ENCODE measurements at regions not wholly inside any gene's neighbourhood (a gene's known extent, or its start where the extent isn't known, plus 50 kb on each side); places are given as distances from the start of the nearest gene placed in this dataset.

GRCh38 chr4:66212489-66212888, 542.2 kb upstream of the EPHA5 start:
- no peak for ATAC-seq
- TF ChIP-seq, protein P1, sequence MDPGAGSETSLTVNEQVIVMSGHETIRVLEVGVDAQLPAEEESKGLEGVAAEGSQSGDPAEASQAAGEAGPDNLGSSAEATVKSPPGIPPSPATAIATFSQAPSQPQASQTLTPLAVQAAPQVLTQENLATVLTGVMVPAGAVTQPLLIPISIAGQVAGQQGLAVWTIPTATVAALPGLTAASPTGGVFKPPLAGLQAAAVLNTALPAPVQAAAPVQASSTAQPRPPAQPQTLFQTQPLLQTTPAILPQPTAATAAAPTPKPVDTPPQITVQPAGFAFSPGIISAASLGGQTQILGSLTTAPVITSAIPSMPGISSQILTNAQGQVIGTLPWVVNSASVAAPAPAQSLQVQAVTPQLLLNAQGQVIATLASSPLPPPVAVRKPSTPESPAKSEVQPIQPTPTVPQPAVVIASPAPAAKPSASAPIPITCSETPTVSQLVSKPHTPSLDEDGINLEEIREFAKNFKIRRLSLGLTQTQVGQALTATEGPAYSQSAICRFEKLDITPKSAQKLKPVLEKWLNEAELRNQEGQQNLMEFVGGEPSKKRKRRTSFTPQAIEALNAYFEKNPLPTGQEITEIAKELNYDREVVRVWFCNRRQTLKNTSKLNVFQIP (CRISPR knock-in tag; IDR thresholded peaks at IDR 0.05; ENCODE audit: borderline replicate concordance, low read depth): no peak
- TF ChIP-seq, protein P2, sequence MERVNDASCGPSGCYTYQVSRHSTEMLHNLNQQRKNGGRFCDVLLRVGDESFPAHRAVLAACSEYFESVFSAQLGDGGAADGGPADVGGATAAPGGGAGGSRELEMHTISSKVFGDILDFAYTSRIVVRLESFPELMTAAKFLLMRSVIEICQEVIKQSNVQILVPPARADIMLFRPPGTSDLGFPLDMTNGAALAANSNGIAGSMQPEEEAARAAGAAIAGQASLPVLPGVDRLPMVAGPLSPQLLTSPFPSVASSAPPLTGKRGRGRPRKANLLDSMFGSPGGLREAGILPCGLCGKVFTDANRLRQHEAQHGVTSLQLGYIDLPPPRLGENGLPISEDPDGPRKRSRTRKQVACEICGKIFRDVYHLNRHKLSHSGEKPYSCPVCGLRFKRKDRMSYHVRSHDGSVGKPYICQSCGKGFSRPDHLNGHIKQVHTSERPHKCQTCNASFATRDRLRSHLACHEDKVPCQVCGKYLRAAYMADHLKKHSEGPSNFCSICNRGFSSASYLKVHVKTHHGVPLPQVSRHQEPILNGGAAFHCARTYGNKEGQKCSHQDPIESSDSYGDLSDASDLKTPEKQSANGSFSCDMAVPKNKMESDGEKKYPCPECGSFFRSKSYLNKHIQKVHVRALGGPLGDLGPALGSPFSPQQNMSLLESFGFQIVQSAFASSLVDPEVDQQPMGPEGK (CRISPR knock-in tag; IDR thresholded peaks at IDR 0.05; ENCODE audit: borderline replicate concordance): no peak
- TF ChIP-seq CREB5 (CRISPR knock-in tag; IDR thresholded peaks at IDR 0.05; ENCODE audit: low read depth) (no peak), ZNF565 (CRISPR knock-in tag; conservative IDR thresholded peaks at IDR 0.05; ENCODE audit: low read depth) (no peak), ZC3H10 (CRISPR knock-in tag; IDR thresholded peaks at IDR 0.05) (no peak), ESRRG (CRISPR knock-in tag; IDR thresholded peaks at IDR 0.05) (no peak), BACH2 (CRISPR knock-in tag; IDR thresholded peaks at IDR 0.05; ENCODE audit: borderline replicate concordance) (no peak), ZFP30 (CRISPR knock-in tag; IDR thresholded peaks at IDR 0.05) (no peak), TCF4 (CRISPR knock-in tag; IDR thresholded peaks at IDR 0.05; ENCODE audit: borderline replicate concordance) (no peak), RARB (CRISPR knock-in tag; IDR thresholded peaks at IDR 0.05) (no peak), ISL1 (CRISPR knock-in tag; IDR thresholded peaks at IDR 0.05) (no peak), PPARA (CRISPR knock-in tag; IDR thresholded peaks at IDR 0.05; ENCODE audit: borderline replicate concordance) (no peak), CSDC2 (CRISPR knock-in tag; IDR thresholded peaks at IDR 0.05) (no peak), CSRNP3 (CRISPR knock-in tag; IDR thresholded peaks at IDR 0.05) (no peak), SNAI2 (CRISPR knock-in tag; IDR thresholded peaks at IDR 0.05) (no peak), TSHZ2 (CRISPR knock-in tag; IDR thresholded peaks at IDR 0.05) (no peak)

DNA sequence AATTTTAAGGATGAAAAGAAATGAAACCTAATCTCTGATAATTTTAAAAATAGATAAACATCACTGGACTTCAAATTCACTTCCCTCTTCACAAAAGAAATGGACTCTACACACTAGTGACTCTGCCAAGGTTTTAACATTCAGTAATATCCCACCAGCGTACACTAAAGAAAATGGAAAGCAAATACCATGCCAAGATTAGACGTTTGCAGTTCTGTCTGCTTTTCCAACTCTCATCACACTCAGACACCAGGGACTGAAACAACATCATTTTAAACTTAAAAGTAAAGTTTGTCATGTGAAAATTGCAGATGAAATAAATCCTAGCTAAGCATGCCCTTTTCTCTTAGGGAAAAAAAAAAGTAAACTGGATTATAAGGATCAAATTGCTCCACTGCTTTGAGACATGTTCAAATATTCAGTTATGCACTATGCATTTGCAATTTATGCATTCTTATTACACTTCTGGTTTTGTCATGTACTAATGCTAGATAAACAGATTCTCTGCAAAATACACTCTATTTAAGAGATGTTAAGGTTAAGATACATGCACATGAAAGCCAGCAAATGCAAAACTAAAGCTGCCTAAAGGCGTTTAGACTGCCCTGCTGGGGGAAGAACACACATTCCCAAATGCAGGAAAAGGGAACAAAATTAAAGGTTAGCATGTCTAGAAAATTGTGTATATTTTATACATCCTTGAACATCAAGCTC, 534.4 kb upstream of the EPHA5 start:
- no peak for ATAC-seq
- TF ChIP-seq ISL1 (CRISPR knock-in tag; IDR thresholded peaks at IDR 0.05): no peak
- TF ChIP-seq ZNF70 (CRISPR knock-in tag; IDR thresholded peaks at IDR 0.05): no peak
- no peak for TF ChIP-seq CSDC2 (CRISPR knock-in tag; IDR thresholded peaks at IDR 0.05)
- no peak for TF ChIP-seq GLIS3 (CRISPR knock-in tag; IDR thresholded peaks at IDR 0.05)
- TF ChIP-seq RARB (CRISPR knock-in tag; IDR thresholded peaks at IDR 0.05): no peak
- TF ChIP-seq, protein P1 (CRISPR knock-in tag; IDR thresholded peaks at IDR 0.05; ENCODE audit: borderline replicate concordance, low read depth): no peak
- TF ChIP-seq CSRNP3 (CRISPR knock-in tag; IDR thresholded peaks at IDR 0.05): no peak
- TF ChIP-seq ZNF8 (CRISPR knock-in tag; IDR thresholded peaks at IDR 0.05): no peak
- TF ChIP-seq PPARA (CRISPR knock-in tag; IDR thresholded peaks at IDR 0.05; ENCODE audit: borderline replicate concordance): no peak
- no peak for TF ChIP-seq TOX (CRISPR knock-in tag; IDR thresholded peaks at IDR 0.05; ENCODE audit: borderline replicate concordance)
- TF ChIP-seq, protein P2 (CRISPR knock-in tag; IDR thresholded peaks at IDR 0.05; ENCODE audit: borderline replicate concordance): no peak
- no peak for TF ChIP-seq ZNF565 (CRISPR knock-in tag; conservative IDR thresholded peaks at IDR 0.05; ENCODE audit: low read depth)
- TF ChIP-seq ZC3H10 (CRISPR knock-in tag; IDR thresholded peaks at IDR 0.05): no peak
